HEK293 (cell line): ENCODE measurements at regions not wholly inside any gene's neighbourhood (a gene's known extent, or its start where the extent isn't known, plus 50 kb on each side); places are given as distances from the start of the nearest gene placed in this dataset.

Source experiments
- CTCF ChIA-PET: fragments of 350-600 bp; formaldehyde crosslinking; extraction: SDS; loops from one replicate; lab custom pipeline; 2021; ENCODE audit warnings: antibody characterized with exemption; lab: Yijun Ruan, JAX
- POLR2A ChIA-PET: fragments of 300-600 bp; formaldehyde crosslinking; extraction: SDS; loops from one replicate; lab custom pipeline; 2020; ENCODE audit warnings: antibody characterized with exemption, inconsistent platforms; lab: Yijun Ruan, JAX
- H3K27ac ChIP-seq: fragments of 200-500 bp; sonication (Bioruptor generic); 2 replicates; pipeline ENCODE4 v1.5.1; 2014; ENCODE audit warnings: low read depth, low read length, control low read depth, inconsistent platforms; ENCODE audit errors: extremely low read depth
- H3K36me3 ChIP-seq, 2 experiments: fragments of 200-500 bp in 1 of 2; sonication (Bioruptor generic) in 1 of 2; 1 replicate in 1 of 2; 2 replicates in 1 of 2; pipeline ENCODE4 v1.5.1; 2014 to 2017; ENCODE audit warnings: inconsistent platforms in 2 of 2, low read length in 2 of 2; ENCODE audit not compliant: control insufficient read depth in 2 of 2, insufficient read depth in 1 of 2
- H3K4me1 ChIP-seq: fragments of 200-500 bp; sonication (Bioruptor generic); 2 replicates; pipeline ENCODE4 v1.5.1; 2014; ENCODE audit warnings: mild to moderate bottlenecking, low read length, inconsistent platforms; ENCODE audit not compliant: control insufficient read depth, insufficient read depth
- H3K4me3 ChIP-seq: 2 replicates; pipeline ENCODE4 v1.5.1; 2011; ENCODE audit warnings: low read depth, mild to moderate bottlenecking, control low read depth, low read length, moderate library complexity
- H3K9me3 ChIP-seq: fragments of 200-500 bp; sonication (Bioruptor generic); 2 replicates; pipeline ENCODE4 v1.5.1; 2014; ENCODE audit warnings: low read depth, low read length, inconsistent platforms; ENCODE audit not compliant: control insufficient read depth, insufficient read depth
- GLI4 ChIP-seq: fragments of 450-650 bp; formaldehyde crosslinking; IDR thresholded peaks from 2 replicates; pipeline ENCODE4 v1.5.1; 2016; ENCODE audit warnings: missing biosample characterization, missing genetic modification characterization
- IKZF3 ChIP-seq: fragments of 450-650 bp; IDR thresholded peaks from 2 replicates; pipeline ENCODE4 v1.5.0; 2018; ENCODE audit warnings: missing biosample characterization, mild to moderate bottlenecking, missing genetic modification characterization, moderate library complexity
- ZFP37 ChIP-seq: fragments of 450-650 bp; formaldehyde crosslinking; IDR thresholded peaks from 2 replicates; pipeline ENCODE4 v1.5.1; 2016; ENCODE audit warnings: missing biosample characterization, missing genetic modification characterization
- ZFP69B ChIP-seq: fragments of 450-650 bp; formaldehyde crosslinking; IDR thresholded peaks from 2 replicates; pipeline ENCODE4 v1.5.1; 2016; ENCODE audit warnings: missing biosample characterization, missing genetic modification characterization
- ZNF112 ChIP-seq: fragments of 450-650 bp; formaldehyde crosslinking; IDR thresholded peaks from 2 replicates; pipeline ENCODE4 v1.5.0; 2017; ENCODE audit warnings: missing biosample characterization, missing genetic modification characterization
- ZNF133 ChIP-seq: fragments of 450-650 bp; formaldehyde crosslinking; IDR thresholded peaks from 2 replicates; pipeline ENCODE4 v1.5.1; 2016; ENCODE audit warnings: missing biosample characterization, missing genetic modification characterization
- ZNF169 ChIP-seq: fragments of 450-650 bp; formaldehyde crosslinking; IDR thresholded peaks from 2 replicates; pipeline ENCODE4 v1.5.1; 2016; ENCODE audit warnings: missing biosample characterization, missing genetic modification characterization
- ZNF175 ChIP-seq: fragments of 450-650 bp; formaldehyde crosslinking; IDR thresholded peaks from 2 replicates; pipeline ENCODE4 v1.5.1; 2016; ENCODE audit warnings: missing biosample characterization, missing genetic modification characterization
- ZNF248 ChIP-seq: fragments of 450-650 bp; formaldehyde crosslinking; IDR thresholded peaks from 2 replicates; pipeline ENCODE4 v1.5.1; 2017; ENCODE audit warnings: missing biosample characterization, missing genetic modification characterization
- ZNF416 ChIP-seq: fragments of 450-650 bp; formaldehyde crosslinking; IDR thresholded peaks from 2 replicates; pipeline ENCODE4 v1.5.1; 2016; ENCODE audit warnings: missing biosample characterization, missing genetic modification characterization
- ZNF530 ChIP-seq: fragments of 450-650 bp; formaldehyde crosslinking; IDR thresholded peaks from 2 replicates; pipeline ENCODE4 v1.5.1; 2016; ENCODE audit warnings: low read depth, missing biosample characterization, missing genetic modification characterization
- ZNF561 ChIP-seq: fragments of 450-650 bp; IDR thresholded peaks from 2 replicates; pipeline ENCODE4 v1.5.1; 2018; ENCODE audit warnings: missing biosample characterization, missing genetic modification characterization, borderline replicate concordance
- ZNF623 ChIP-seq: fragments of 450-650 bp; formaldehyde crosslinking; IDR thresholded peaks from 2 replicates; pipeline ENCODE4 v1.5.1; 2016; ENCODE audit warnings: missing biosample characterization, missing genetic modification characterization
- TF ChIP-seq, protein P1 (sequence below): fragments of 450-650 bp; formaldehyde crosslinking; IDR thresholded peaks from 2 replicates; pipeline ENCODE4 v1.5.1; 2016; ENCODE audit warnings: missing biosample characterization, missing genetic modification characterization, low read depth
- TF ChIP-seq, protein P2 (sequence below): IDR thresholded peaks from 2 replicates; pipeline ENCODE4 v1.6.1; 2011; ENCODE audit warnings: mild to moderate bottlenecking, low read depth, low read length, borderline replicate concordance
- TF ChIP-seq, protein P3 (sequence below): fragments of 450-650 bp; formaldehyde crosslinking; IDR thresholded peaks from 2 replicates; pipeline ENCODE4 v1.5.1; 2016; ENCODE audit warnings: missing biosample characterization, missing genetic modification characterization, borderline replicate concordance
- TF ChIP-seq, protein P4 (sequence below): fragments of 450-650 bp; formaldehyde crosslinking; IDR thresholded peaks from 2 replicates; pipeline ENCODE4 v1.5.1; 2016; ENCODE audit warnings: missing biosample characterization, missing genetic modification characterization

GRCh38 chr2:217530392-217531090, 472.3 kb downstream of the TNS1 start (continued):
- TF ChIP-seq, protein P1, sequence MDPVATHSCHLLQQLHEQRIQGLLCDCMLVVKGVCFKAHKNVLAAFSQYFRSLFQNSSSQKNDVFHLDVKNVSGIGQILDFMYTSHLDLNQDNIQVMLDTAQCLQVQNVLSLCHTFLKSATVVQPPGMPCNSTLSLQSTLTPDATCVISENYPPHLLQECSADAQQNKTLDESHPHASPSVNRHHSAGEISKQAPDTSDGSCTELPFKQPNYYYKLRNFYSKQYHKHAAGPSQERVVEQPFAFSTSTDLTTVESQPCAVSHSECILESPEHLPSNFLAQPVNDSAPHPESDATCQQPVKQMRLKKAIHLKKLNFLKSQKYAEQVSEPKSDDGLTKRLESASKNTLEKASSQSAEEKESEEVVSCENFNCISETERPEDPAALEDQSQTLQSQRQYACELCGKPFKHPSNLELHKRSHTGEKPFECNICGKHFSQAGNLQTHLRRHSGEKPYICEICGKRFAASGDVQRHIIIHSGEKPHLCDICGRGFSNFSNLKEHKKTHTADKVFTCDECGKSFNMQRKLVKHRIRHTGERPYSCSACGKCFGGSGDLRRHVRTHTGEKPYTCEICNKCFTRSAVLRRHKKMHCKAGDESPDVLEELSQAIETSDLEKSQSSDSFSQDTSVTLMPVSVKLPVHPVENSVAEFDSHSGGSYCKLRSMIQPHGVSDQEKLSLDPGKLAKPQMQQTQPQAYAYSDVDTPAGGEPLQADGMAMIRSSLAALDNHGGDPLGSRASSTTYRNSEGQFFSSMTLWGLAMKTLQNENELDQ (tag by site-specific recombination), result no peak
- no peak for TF ChIP-seq ZNF112 (tag by site-specific recombination)
- no peak for TF ChIP-seq ZFP37 (tag by site-specific recombination)
- no peak for TF ChIP-seq ZNF169 (tag by site-specific recombination)
- TF ChIP-seq, protein P2, sequence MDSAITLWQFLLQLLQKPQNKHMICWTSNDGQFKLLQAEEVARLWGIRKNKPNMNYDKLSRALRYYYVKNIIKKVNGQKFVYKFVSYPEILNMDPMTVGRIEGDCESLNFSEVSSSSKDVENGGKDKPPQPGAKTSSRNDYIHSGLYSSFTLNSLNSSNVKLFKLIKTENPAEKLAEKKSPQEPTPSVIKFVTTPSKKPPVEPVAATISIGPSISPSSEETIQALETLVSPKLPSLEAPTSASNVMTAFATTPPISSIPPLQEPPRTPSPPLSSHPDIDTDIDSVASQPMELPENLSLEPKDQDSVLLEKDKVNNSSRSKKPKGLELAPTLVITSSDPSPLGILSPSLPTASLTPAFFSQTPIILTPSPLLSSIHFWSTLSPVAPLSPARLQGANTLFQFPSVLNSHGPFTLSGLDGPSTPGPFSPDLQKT, result no peak
- no peak for TF ChIP-seq IKZF3
- no peak for TF ChIP-seq ZNF530

DNA sequence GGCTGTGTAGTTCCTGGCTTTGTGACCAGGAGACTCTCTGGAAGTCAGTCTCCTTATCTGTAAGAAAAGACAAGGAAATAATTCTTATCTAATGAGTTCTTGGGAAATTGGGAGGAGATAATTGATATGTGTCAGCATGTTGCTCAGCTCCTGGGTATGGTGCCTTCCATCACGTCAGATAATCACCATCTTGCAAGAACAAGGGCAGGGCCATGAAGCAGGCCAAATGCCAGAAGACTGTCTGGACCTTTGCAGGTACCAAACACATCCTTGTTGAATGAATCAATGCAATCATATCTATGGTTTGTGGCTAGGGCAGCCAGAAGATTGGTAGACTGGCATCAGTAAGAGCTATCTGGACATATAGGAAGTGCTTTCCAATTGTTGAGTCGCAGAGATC, 473.5 kb downstream of the TNS1 start:
- H3K27ac ChIP-seq, result no peak overlapping the region
- H3K9me3 ChIP-seq, result no peaks in the 10 kb centered on the region
- CTCF ChIA-PET, result interaction anchor here (1.0 kb wide), 1 partner anchor 19 kb away, joined by 3 read pairs; no protein-coding TSS in a partner anchor
- POLR2A ChIA-PET, result no interaction called here
- H3K4me1 ChIP-seq, result no peaks in the 10 kb centered on the region
- H3K4me3 ChIP-seq, result no peak overlapping the region
- TF ChIP-seq ZNF561 (tag by site-specific recombination) (no peak), ZNF623 (tag by site-specific recombination) (no peak), ZNF416 (tag by site-specific recombination) (no peak), ZFP69B (tag by site-specific recombination) (no peak), ZFP37 (tag by site-specific recombination) (no peak)
- TF ChIP-seq, protein P3, sequence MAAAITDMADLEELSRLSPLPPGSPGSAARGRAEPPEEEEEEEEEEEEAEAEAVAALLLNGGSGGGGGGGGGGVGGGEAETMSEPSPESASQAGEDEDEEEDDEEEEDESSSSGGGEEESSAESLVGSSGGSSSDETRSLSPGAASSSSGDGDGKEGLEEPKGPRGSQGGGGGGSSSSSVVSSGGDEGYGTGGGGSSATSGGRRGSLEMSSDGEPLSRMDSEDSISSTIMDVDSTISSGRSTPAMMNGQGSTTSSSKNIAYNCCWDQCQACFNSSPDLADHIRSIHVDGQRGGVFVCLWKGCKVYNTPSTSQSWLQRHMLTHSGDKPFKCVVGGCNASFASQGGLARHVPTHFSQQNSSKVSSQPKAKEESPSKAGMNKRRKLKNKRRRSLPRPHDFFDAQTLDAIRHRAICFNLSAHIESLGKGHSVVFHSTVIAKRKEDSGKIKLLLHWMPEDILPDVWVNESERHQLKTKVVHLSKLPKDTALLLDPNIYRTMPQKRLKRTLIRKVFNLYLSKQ (tag by site-specific recombination), result no peak
- TF ChIP-seq, protein P4, sequence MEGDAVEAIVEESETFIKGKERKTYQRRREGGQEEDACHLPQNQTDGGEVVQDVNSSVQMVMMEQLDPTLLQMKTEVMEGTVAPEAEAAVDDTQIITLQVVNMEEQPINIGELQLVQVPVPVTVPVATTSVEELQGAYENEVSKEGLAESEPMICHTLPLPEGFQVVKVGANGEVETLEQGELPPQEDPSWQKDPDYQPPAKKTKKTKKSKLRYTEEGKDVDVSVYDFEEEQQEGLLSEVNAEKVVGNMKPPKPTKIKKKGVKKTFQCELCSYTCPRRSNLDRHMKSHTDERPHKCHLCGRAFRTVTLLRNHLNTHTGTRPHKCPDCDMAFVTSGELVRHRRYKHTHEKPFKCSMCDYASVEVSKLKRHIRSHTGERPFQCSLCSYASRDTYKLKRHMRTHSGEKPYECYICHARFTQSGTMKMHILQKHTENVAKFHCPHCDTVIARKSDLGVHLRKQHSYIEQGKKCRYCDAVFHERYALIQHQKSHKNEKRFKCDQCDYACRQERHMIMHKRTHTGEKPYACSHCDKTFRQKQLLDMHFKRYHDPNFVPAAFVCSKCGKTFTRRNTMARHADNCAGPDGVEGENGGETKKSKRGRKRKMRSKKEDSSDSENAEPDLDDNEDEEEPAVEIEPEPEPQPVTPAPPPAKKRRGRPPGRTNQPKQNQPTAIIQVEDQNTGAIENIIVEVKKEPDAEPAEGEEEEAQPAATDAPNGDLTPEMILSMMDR (tag by site-specific recombination), result no peak
- H3K36me3 ChIP-seq, result no peaks in the 10 kb centered on the region

GRCh38 chr2:217527590-217528202, 475.1 kb downstream of the TNS1 start:
- CTCF ChIA-PET, result interaction anchor here (0.7 to 1.0 kb wide), 2 partner anchors 144 to 229 kb away, joined by 3 read pairs; no protein-coding TSS in a partner anchor
- no peaks in the 10 kb centered on the region for H3K36me3 ChIP-seq

More at GRCh38 chr2:217527590-217528202, 475.1 kb downstream of the TNS1 start:
- Histone ChIP-seq H3K9me3 (no peaks in the 10 kb centered on the region), H3K27ac (no peak overlapping the region), H3K4me1 (no peaks in the 10 kb centered on the region), H3K4me3 (no peak overlapping the region)
- POLR2A ChIA-PET, result no interaction called here
- TF ChIP-seq ZNF133 (tag by site-specific recombination) (no peak), ZNF248 (tag by site-specific recombination) (no peak), GLI4 (tag by site-specific recombination) (no peak), ZNF175 (no peak)
